RPMI8226 (cell line): ENCODE measurements at regions not wholly inside any gene's neighbourhood (a gene's known extent, or its start where the extent isn't known, plus 50 kb on each side); places are given as distances from the start of the nearest gene placed in this dataset.

Source experiments
- DNase-seq: peaks from one replicate; pipeline ENCODE4 v3.0.0-alpha.2; 2015

- no peak for DNase-seq
Measured at GRCh38 chr16:79543219-79543618, 57.3 kb downstream of the MAF start.

- DNase-seq: no peak
Measured at GRCh38 chr16:79542237-79542774, 58.2 kb downstream of the MAF start.

DNA sequence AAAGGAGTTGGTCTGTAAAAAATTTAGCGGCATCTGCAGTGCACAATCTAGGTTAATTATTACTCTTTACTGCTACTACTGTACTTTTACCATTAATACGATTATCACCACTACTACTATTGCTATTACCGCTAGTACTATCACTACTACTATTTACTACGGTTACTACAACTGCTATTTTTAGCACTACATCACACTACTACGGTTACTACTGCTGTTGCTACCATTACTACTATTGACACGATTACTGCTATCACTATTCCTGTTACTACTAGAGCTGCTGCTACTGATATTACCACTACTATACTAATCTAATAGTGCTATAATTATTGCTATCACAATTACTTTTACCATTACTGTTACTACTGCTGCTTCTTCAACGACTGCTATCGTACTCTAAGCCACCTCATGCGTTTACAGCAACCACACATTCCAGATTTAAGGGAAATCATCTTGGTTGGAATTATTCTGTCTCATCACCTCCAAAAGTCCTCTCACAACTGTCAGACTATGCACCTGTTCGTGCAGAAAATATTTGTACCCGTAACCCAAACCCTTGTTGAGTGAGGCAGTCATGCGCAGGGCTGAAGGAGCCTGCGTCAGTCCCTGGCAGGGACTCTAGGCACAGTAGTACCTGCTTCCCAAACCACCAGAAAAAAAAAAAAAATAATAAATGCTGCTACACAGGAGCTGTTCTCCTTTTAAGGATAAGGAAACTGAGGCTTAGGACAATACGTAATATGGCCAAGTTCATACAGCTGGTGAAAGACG lies 59.5 kb downstream of the MAF start:
- no peak for DNase-seq

- DNase-seq: no peak
Measured at GRCh38 chr16:79537584-79537983, 63.0 kb downstream of the MAF start.

GRCh38 chr16:79536958-79537357 lies 63.6 kb downstream of the MAF start:
- DNase-seq: no peak

GRCh38 chr16:79535130-79535529 lies 65.4 kb downstream of the MAF start:
- no peak for DNase-seq

DNA sequence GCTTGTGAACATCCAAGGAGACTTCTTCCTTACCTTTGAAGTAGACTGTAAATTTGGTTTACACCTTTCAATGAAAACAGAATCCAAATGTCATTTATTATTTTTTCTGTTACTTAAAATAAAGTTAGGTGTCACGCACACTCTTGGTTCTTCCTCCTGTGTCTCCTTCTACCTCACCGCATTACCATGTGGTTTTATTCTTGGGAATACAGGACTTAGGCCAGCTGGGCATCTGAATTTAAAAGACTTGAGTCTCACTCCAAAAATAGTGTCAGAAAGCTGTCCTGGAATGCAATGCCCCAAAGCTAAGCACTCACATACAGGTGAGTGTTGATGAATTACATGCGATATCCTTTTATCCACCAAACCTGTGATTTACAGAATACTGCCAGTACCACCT lies 66.4 kb downstream of the MAF start:
- no peak for DNase-seq

- DNase-seq: no peak
Measured at GRCh38 chr16:79533292-79533691, 67.2 kb downstream of the MAF start.

- DNase-seq: no peak
Measured at GRCh38 chr16:79532785-79533184, 67.8 kb downstream of the MAF start.

DNA sequence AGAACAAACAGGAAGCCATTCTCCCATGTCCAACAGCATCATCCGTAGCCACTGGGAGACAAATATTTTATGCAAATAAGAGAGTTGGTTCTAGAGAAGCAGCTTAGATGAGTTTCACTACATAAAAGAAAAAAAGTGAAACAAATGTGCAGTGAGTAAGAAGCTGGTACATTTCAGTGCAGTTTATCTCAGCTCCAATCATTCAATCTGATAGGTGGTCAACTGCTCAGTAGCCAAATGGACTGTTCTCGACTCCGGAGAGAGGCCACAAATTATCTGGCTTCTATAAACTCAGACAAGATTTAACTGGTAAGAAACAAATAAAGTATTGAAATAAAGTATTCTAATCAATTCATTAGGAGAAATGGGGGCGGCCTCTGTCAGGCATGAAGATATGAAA lies 68.3 kb downstream of the MAF start:
- no peak for DNase-seq

- DNase-seq: no peak
Measured at GRCh38 chr16:79528338-79528737, 72.2 kb downstream of the MAF start.

- DNase-seq: no peak
Measured at GRCh38 chr16:79523971-79524370, 76.6 kb downstream of the MAF start.

DNA sequence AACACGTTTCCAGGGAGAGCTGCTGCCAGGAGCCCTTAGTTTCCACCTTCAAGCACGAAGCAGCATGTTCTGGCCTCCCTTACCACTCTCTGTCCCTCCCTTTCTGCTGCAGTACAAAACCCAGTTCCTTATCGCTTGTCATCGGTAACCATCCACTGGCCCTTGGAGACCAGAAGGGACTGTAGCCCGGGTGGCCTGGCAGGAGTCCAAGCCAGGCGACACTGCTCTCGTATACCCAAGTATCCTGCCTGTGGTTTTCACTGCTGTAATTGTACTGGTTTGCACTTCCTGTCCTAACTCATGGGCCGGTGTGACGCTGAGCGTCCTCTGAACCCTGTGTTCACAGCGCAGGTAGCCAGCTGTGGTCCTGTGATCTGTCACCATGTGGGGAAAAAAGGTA lies 81.1 kb downstream of the MAF start:
- peak; percentile 91 for DNase-seq

DNA sequence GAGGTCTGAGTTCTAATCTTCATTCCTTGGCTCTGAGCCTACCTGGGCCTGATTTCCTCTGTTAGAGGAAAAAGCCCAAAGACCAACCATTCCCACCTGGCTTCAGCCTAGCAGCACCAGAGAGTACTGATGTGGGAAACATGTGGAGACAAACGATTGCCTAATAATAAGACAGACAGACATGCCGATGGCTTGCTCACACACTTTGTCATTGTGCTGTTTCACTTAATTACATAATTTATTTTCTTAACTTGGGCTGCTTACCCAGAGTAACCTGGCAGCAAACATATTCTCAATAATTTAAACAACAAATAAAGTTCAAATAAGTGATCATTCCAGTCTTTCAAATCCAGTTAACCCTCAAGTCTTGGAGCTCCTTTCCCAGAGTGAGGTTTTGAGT lies 83.4 kb downstream of the MAF start:
- no peak for DNase-seq

DNA sequence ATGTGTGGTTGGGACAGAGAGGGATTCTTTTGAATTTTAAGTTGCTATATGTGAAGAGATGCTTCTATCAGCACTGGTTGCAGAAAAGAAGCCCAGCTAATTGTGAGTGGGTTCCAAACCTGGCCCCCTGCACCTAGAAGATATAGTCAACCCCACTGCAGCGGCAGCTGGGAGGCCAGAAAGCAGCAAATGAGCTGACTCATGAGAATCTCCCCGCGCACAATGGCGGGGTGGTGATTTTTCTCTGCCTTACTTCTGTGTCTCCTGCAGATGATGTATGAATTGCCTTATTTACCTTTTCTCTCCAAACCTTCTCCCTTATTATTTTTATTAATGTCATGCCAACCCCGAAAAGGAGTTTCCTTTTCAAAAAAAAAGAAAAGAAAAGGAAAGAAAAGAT lies 89.7 kb downstream of the MAF start:
- DNase-seq: no peak

- no peak for DNase-seq
Measured at GRCh38 chr16:79509906-79510305, 90.6 kb downstream of the MAF start.

GRCh38 chr16:79509211-79509631 lies 91.3 kb downstream of the MAF start:
- no peak for DNase-seq

DNA sequence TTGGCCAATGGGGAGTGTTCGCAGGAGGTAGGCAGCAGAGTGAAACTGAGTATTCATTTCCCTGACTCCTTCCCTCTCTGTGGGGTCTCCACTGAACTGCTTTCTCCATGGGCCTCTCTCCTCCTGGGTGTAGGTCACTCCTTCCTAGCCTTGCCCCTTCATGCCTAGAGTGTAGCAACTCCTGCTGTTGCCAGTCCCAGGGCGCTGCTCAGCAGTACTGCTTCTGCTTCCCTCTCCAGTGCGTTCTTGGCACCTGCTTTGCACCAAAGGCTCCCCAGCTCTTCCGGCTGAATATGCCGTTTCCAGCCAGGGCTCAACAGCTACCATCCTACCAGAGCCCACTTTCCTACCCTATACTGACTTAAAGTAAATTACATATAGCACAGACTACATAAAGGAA lies 92.2 kb downstream of the MAF start:
- no peak for DNase-seq

GRCh38 chr16:79505344-79505743 lies 95.2 kb downstream of the MAF start:
- DNase-seq: no peak

- no peak for DNase-seq
Measured at GRCh38 chr16:79503511-79503910, 97.0 kb downstream of the MAF start.

GRCh38 chr16:79501446-79501845 lies 99.1 kb downstream of the MAF start:
- no peak for DNase-seq

GRCh38 chr16:79500866-79501265 lies 99.7 kb downstream of the MAF start:
- DNase-seq: no peak

DNA sequence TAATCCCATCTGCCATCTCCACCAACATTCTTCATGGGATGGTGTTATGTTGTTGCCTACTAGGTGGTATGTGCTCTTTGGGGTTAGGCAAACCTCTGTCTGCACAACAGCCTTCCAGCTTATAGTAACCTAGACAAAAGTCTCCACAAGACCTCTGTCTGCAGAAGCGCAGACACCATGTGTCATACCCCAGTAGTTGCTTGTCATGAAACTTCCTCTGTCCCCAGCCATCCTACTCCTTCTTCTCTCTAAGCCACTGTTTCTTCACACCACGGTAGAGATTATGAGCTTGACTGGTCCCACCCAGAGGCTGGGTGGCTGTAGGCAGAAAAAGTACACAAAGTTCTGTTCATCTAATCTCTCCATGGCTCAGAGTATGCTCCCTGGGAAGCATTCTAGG lies 100.3 kb downstream of the MAF start:
- DNase-seq: no peak

- DNase-seq: no peak
Measured at GRCh38 chr16:79498928-79499327, 101.6 kb downstream of the MAF start.
